ENCODE measurements at regions not wholly inside any gene's neighbourhood (a gene's known extent, or its start where the extent isn't known, plus 50 kb on each side); places are given as distances from the start of the nearest gene placed in this dataset.

GRCh38 chr10:36050763-36051499, 408.8 kb upstream of the FZD8 start:
- H3K27me3 ChIP-seq (replicated peaks; ENCODE audit: control insufficient read depth, insufficient read depth, low read length) = no peaks in the 10 kb centered on the region
- H3K4me1 ChIP-seq (ENCODE audit: control insufficient read depth, insufficient read depth, low read length) = peaks cover 21% of the 10 kb centered on the region
- H3K9me3 ChIP-seq (ENCODE audit: control insufficient read depth, low read length) = peaks cover 11% of the 10 kb centered on the region
- no peak overlapping the region for H3K4me3 ChIP-seq (ENCODE audit: low read length)
- DNase-seq (ENCODE audit: low read depth) = no peak
- no peaks in the 10 kb centered on the region for H3K36me3 ChIP-seq (ENCODE audit: control insufficient read depth, insufficient read depth, low read length, severe bottlenecking)
- H3K9ac ChIP-seq (ENCODE audit: low read length) = no peak overlapping the region

DNA sequence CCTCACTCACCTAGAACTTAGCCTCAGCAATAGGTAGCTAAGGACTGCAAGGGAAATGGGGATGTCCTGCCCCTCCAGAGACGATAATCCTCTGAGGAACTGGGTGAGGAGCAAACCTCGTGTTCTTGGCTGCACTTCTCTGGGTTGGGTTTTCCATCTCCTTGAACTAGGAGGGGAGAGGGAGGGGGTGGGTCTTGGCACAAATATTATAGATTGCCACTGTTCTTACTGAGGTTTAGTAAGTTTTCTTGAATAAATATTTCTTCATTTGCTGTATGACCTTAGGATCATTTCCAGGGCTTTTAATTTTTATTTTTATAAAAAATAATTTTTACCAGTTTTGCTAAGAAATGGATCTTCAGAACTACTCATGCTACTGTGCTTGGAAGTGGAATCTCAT, 406.7 kb upstream of the FZD8 start:
- H3K9me3 ChIP-seq (ENCODE audit: control insufficient read depth, low read length) = no peaks in the 10 kb centered on the region

GRCh38 chr10:36048236-36048635, 406.1 kb upstream of the FZD8 start:
- no peak for DNase-seq (ENCODE audit: low read depth)
- H3K27me3 ChIP-seq (replicated peaks; ENCODE audit: control insufficient read depth, insufficient read depth, low read length) = no peaks in the 10 kb centered on the region
- peaks cover 21% of the 10 kb centered on the region for H3K4me1 ChIP-seq (ENCODE audit: control insufficient read depth, insufficient read depth, low read length)
- H3K9ac ChIP-seq (ENCODE audit: low read length) = no peak overlapping the region
- no peaks in the 10 kb centered on the region for H3K9me3 ChIP-seq (ENCODE audit: control insufficient read depth, low read length)
- H3K4me3 ChIP-seq (ENCODE audit: low read length) = no peak overlapping the region
- no peaks in the 10 kb centered on the region for H3K36me3 ChIP-seq (ENCODE audit: control insufficient read depth, insufficient read depth, low read length, severe bottlenecking)

More for the DNA sequence above, 406.7 kb upstream of the FZD8 start:
- Histone ChIP-seq H3K36me3 (ENCODE audit: control insufficient read depth, insufficient read depth, low read length, severe bottlenecking) (no peaks in the 10 kb centered on the region), H3K9ac (ENCODE audit: low read length) (no peak overlapping the region), H3K4me3 (ENCODE audit: low read length) (no peak overlapping the region), H3K4me1 (ENCODE audit: control insufficient read depth, insufficient read depth, low read length) (peaks cover 21% of the 10 kb centered on the region), H3K27me3 (replicated peaks; ENCODE audit: control insufficient read depth, insufficient read depth, low read length) (no peaks in the 10 kb centered on the region)
- DNase-seq (ENCODE audit: low read depth) = no peak

GRCh38 chr10:36042135-36042534, 400.0 kb upstream of the FZD8 start:
- DNase-seq (ENCODE audit: low read depth) = no peak
- H3K4me1 ChIP-seq (ENCODE audit: control insufficient read depth, insufficient read depth, low read length) = peaks cover 9% of the 10 kb centered on the region
- no peak overlapping the region for H3K9ac ChIP-seq (ENCODE audit: low read length)

DNA sequence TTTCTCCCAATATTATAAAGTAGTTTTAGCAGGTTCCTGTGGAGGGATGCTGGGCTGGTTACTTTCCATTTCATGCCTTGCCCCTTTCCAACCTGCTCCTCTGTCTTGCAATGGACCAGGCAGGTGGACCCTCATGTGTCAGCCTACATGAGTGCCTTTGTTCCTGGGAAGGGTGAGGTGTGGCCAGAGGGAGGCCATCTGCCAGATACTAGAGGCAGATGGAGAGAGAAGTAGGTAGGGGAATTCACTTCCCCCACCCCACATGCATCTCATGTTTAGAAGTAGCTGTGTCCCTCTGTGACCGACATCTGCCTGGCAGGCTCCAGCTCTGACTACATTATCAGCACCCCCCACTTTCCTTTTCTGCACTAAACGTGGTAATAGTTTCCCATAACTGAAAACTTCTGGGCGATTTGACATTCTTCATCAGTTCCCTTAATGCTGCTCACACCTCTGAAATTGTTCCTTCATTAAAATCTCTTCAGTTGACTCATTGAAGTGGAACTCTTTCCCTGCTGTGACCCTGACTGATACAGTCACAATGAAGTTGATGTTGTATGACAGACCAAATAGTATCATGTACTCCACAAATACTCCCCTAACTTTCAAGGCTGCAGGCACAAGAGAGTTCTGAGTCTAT, 396.3 kb upstream of the FZD8 start:
- H3K9ac ChIP-seq (ENCODE audit: low read length) = no peak overlapping the region
- no peaks in the 10 kb centered on the region for H3K36me3 ChIP-seq (ENCODE audit: control insufficient read depth, insufficient read depth, low read length, severe bottlenecking)
- H3K4me1 ChIP-seq (ENCODE audit: control insufficient read depth, insufficient read depth, low read length) = peaks cover 9% of the 10 kb centered on the region
- H3K9me3 ChIP-seq (ENCODE audit: control insufficient read depth, low read length) = no peaks in the 10 kb centered on the region
- no peaks in the 10 kb centered on the region for H3K27me3 ChIP-seq (replicated peaks; ENCODE audit: control insufficient read depth, insufficient read depth, low read length)
- DNase-seq (ENCODE audit: low read depth) = no peak
- no peak overlapping the region for H3K4me3 ChIP-seq (ENCODE audit: low read length)

More at GRCh38 chr10:36042135-36042534, 400.0 kb upstream of the FZD8 start:
- Histone ChIP-seq H3K4me3 (ENCODE audit: low read length) (no peak overlapping the region), H3K36me3 (ENCODE audit: control insufficient read depth, insufficient read depth, low read length, severe bottlenecking) (no peaks in the 10 kb centered on the region), H3K9me3 (ENCODE audit: control insufficient read depth, low read length) (no peaks in the 10 kb centered on the region), H3K27me3 (replicated peaks; ENCODE audit: control insufficient read depth, insufficient read depth, low read length) (no peaks in the 10 kb centered on the region)

- H3K4me1 ChIP-seq (ENCODE audit: control insufficient read depth, insufficient read depth, low read length) = peaks cover 9% of the 10 kb centered on the region
- no peak overlapping the region for H3K9ac ChIP-seq (ENCODE audit: low read length)
- H3K4me3 ChIP-seq (ENCODE audit: low read length) = no peak overlapping the region
- H3K27me3 ChIP-seq (replicated peaks; ENCODE audit: control insufficient read depth, insufficient read depth, low read length) = no peaks in the 10 kb centered on the region
- no peaks in the 10 kb centered on the region for H3K36me3 ChIP-seq (ENCODE audit: control insufficient read depth, insufficient read depth, low read length, severe bottlenecking)
- H3K9me3 ChIP-seq (ENCODE audit: control insufficient read depth, low read length) = no peaks in the 10 kb centered on the region
- DNase-seq (ENCODE audit: low read depth) = no peak
Measured at GRCh38 chr10:36036137-36036536, 394.0 kb upstream of the FZD8 start.

DNA sequence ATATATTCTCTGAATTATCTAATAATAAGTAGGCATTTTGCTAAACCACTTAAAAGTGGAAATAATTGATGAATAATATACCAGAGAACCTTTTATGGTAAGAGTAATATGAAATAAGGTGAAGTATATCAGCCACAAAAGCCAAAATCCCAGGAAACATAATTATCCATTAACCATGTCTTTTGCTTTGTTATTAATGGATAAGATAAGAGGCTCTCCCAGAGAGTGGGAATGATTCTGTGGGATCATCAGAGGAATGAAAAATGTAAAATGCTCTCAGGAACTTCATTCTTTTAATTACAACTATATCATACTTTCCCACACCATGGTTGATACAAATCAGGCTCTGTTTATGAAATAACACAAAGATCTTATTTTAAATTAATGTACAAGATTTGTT, 391.7 kb upstream of the FZD8 start:
- DNase-seq (ENCODE audit: low read depth) = no peak
- Histone ChIP-seq H3K4me1 (ENCODE audit: control insufficient read depth, insufficient read depth, low read length) (peaks cover 9% of the 10 kb centered on the region), H3K27me3 (replicated peaks; ENCODE audit: control insufficient read depth, insufficient read depth, low read length) (no peaks in the 10 kb centered on the region), H3K9ac (ENCODE audit: low read length) (no peak overlapping the region), H3K9me3 (ENCODE audit: control insufficient read depth, low read length) (no peaks in the 10 kb centered on the region), H3K36me3 (ENCODE audit: control insufficient read depth, insufficient read depth, low read length, severe bottlenecking) (no peaks in the 10 kb centered on the region), H3K4me3 (ENCODE audit: low read length) (no peak overlapping the region)

GRCh38 chr10:36030516-36030915, 388.4 kb upstream of the FZD8 start:
- no peak for DNase-seq (ENCODE audit: low read depth)
- no peak overlapping the region for H3K9ac ChIP-seq (ENCODE audit: low read length)
- H3K4me3 ChIP-seq (ENCODE audit: low read length) = no peak overlapping the region
- H3K36me3 ChIP-seq (ENCODE audit: control insufficient read depth, insufficient read depth, low read length, severe bottlenecking) = no peaks in the 10 kb centered on the region
- no peaks in the 10 kb centered on the region for H3K9me3 ChIP-seq (ENCODE audit: control insufficient read depth, low read length)
- H3K4me1 ChIP-seq (ENCODE audit: control insufficient read depth, insufficient read depth, low read length) = no peaks in the 10 kb centered on the region
- H3K27me3 ChIP-seq (replicated peaks; ENCODE audit: control insufficient read depth, insufficient read depth, low read length) = no peaks in the 10 kb centered on the region

DNA sequence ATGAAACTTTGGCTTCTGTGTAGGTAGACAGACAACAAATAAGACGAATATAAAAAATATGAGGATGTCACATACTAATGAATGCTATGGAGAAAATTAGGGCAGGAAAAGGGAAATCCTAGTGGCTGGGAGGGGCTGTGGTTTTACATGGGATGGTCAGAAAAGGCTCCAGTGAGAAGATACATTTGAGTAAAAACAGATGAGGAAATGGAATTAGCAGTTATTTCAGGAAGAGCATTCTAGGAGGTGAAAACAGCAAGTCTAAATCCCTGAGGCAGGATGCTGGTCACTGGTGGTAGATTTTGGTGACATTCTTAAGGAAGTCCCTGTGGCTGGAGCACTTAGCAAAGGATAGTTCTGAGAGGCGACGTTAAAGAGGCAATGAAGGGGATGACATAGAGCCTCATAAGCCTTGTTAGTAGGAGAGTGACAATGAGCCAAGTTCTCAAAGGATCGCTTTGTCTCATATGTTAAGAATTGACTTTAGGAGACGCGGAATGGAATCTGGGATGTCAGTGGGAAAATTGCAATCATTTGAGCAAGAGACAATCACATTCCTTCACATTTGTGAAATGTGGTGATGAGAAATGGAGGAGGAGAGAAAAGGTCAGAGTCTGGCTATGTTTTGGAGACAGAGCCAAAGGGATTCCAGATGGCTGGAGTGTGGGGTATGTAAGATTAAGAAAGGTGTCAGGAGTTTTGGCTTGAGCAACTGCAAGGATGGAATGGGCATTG, 384.7 kb upstream of the FZD8 start:
- no peaks in the 10 kb centered on the region for H3K36me3 ChIP-seq (ENCODE audit: control insufficient read depth, insufficient read depth, low read length, severe bottlenecking)
- H3K9ac ChIP-seq (ENCODE audit: low read length) = no peak overlapping the region
- H3K27me3 ChIP-seq (replicated peaks; ENCODE audit: control insufficient read depth, insufficient read depth, low read length) = no peaks in the 10 kb centered on the region
- no peak for DNase-seq (ENCODE audit: low read depth)
- H3K9me3 ChIP-seq (ENCODE audit: control insufficient read depth, low read length) = no peaks in the 10 kb centered on the region
- H3K4me3 ChIP-seq (ENCODE audit: low read length) = no peak overlapping the region
- peaks cover 8% of the 10 kb centered on the region for H3K4me1 ChIP-seq (ENCODE audit: control insufficient read depth, insufficient read depth, low read length)

- Histone ChIP-seq H3K4me1 (ENCODE audit: control insufficient read depth, insufficient read depth, low read length) (peaks cover 8% of the 10 kb centered on the region), H3K36me3 (ENCODE audit: control insufficient read depth, insufficient read depth, low read length, severe bottlenecking) (no peaks in the 10 kb centered on the region), H3K9ac (ENCODE audit: low read length) (no peak overlapping the region), H3K27me3 (replicated peaks; ENCODE audit: control insufficient read depth, insufficient read depth, low read length) (no peaks in the 10 kb centered on the region), H3K4me3 (ENCODE audit: low read length) (no peak overlapping the region), H3K9me3 (ENCODE audit: control insufficient read depth, low read length) (no peaks in the 10 kb centered on the region)
- DNase-seq (ENCODE audit: low read depth) = no peak
Measured at GRCh38 chr10:36026081-36026480, 384.0 kb upstream of the FZD8 start.

GRCh38 chr10:36023939-36024338, 381.8 kb upstream of the FZD8 start:
- no peak overlapping the region for H3K4me3 ChIP-seq (ENCODE audit: low read length)
- H3K9me3 ChIP-seq (ENCODE audit: control insufficient read depth, low read length) = no peaks in the 10 kb centered on the region
- H3K36me3 ChIP-seq (ENCODE audit: control insufficient read depth, insufficient read depth, low read length, severe bottlenecking) = no peaks in the 10 kb centered on the region
- no peaks in the 10 kb centered on the region for H3K27me3 ChIP-seq (replicated peaks; ENCODE audit: control insufficient read depth, insufficient read depth, low read length)
- no peak overlapping the region for H3K9ac ChIP-seq (ENCODE audit: low read length)
- H3K4me1 ChIP-seq (ENCODE audit: control insufficient read depth, insufficient read depth, low read length) = peaks cover 8% of the 10 kb centered on the region
- peak; percentile 60 for DNase-seq (ENCODE audit: low read depth)

Measured in adipocyte (in vitro differentiated cells).